ENCODE measurements at regions not wholly inside any gene's neighbourhood (a gene's known extent, or its start where the extent isn't known, plus 50 kb on each side); places are given as distances from the start of the nearest gene placed in this dataset.

GRCh38 chr9:28082671-28083070, 509.4 kb upstream of the C9orf72 start:
- TF ChIP-seq SRF (IDR thresholded peaks at IDR 0.05; ENCODE audit: low read depth, low read length) (no peak), CBX5 (IDR thresholded peaks at IDR 0.05; ENCODE audit: low read depth, low read length) (no peak)
